SH-SY5Y (cell line): ENCODE measurements at regions not wholly inside any gene's neighbourhood (a gene's known extent, or its start where the extent isn't known, plus 50 kb on each side); places are given as distances from the start of the nearest gene placed in this dataset.

ENCODE experiments used
- GATA2 ChIP-seq: IDR thresholded peaks from 2 replicates; pipeline ENCODE4 v1.6.1; 2011; ENCODE audit warnings: mild to moderate bottlenecking, low read depth, low read length
- GATA3 ChIP-seq: IDR thresholded peaks from 2 replicates; pipeline ENCODE4 v1.6.1; 2011; ENCODE audit warnings: low read depth, mild to moderate bottlenecking, low read length, moderate library complexity

GRCh38 chr15:29475096-29475495 lies 205.5 kb upstream of the NSMCE3 start:
- no peak for TF ChIP-seq GATA2
- TF ChIP-seq GATA3, result no peak
